IPS-11a (cell line): ENCODE measurements at regions not wholly inside any gene's neighbourhood (a gene's known extent, or its start where the extent isn't known, plus 50 kb on each side); places are given as distances from the start of the nearest gene placed in this dataset.

Experiments
- H3K4me3 ChIP-seq: one replicate; pipeline ENCODE4 v1.5.1; 2013; ENCODE audit warnings: low read depth, low read length, control low read depth

GRCh38 chr9:27866741-27867140, 293.5 kb upstream of the C9orf72 start:
- no peak overlapping the region for H3K4me3 ChIP-seq

- no peak overlapping the region for H3K4me3 ChIP-seq
Observed at GRCh38 chr9:27870404-27870803, 297.1 kb upstream of the C9orf72 start.

- no peak overlapping the region for H3K4me3 ChIP-seq
Observed at GRCh38 chr9:27880156-27880555, 306.9 kb upstream of the C9orf72 start.

- H3K4me3 ChIP-seq: no peak overlapping the region
Observed at GRCh38 chr9:27880635-27881034, 307.4 kb upstream of the C9orf72 start.

- no peak overlapping the region for H3K4me3 ChIP-seq
Observed at GRCh38 chr9:27888661-27889295, 315.5 kb upstream of the C9orf72 start.

- no peak overlapping the region for H3K4me3 ChIP-seq
Observed at GRCh38 chr9:27924502-27924901, 351.2 kb upstream of the C9orf72 start.

GRCh38 chr9:27925815-27926214, 352.5 kb upstream of the C9orf72 start:
- no peak overlapping the region for H3K4me3 ChIP-seq

- no peak overlapping the region for H3K4me3 ChIP-seq
Observed at GRCh38 chr9:27929841-27930240, 356.6 kb upstream of the C9orf72 start.

- no peak overlapping the region for H3K4me3 ChIP-seq
Observed at GRCh38 chr9:27933210-27934025, 360.1 kb upstream of the C9orf72 start.

- no peak overlapping the region for H3K4me3 ChIP-seq
Observed at GRCh38 chr9:27934471-27934870, 361.2 kb upstream of the C9orf72 start.

- H3K4me3 ChIP-seq: no peak overlapping the region
Observed at GRCh38 chr9:27939186-27939585, 365.9 kb upstream of the C9orf72 start.

- H3K4me3 ChIP-seq: no peak overlapping the region
Observed at GRCh38 chr9:27940535-27940934, 367.3 kb upstream of the C9orf72 start.

GRCh38 chr9:27943501-27943900, 370.2 kb upstream of the C9orf72 start:
- H3K4me3 ChIP-seq: no peak overlapping the region

- no peak overlapping the region for H3K4me3 ChIP-seq
Observed at GRCh38 chr9:27945386-27945785, 372.1 kb upstream of the C9orf72 start.

- no peak overlapping the region for H3K4me3 ChIP-seq
Observed at GRCh38 chr9:27950382-27950781, 377.1 kb upstream of the C9orf72 start.

- no peak overlapping the region for H3K4me3 ChIP-seq
Observed at GRCh38 chr9:27954858-27955257, 381.6 kb upstream of the C9orf72 start.

GRCh38 chr9:27963836-27964235, 390.6 kb upstream of the C9orf72 start:
- no peak overlapping the region for H3K4me3 ChIP-seq

- no peak overlapping the region for H3K4me3 ChIP-seq
Observed at GRCh38 chr9:27967210-27967609, 393.9 kb upstream of the C9orf72 start.

GRCh38 chr9:27977931-27978330, 404.6 kb upstream of the C9orf72 start:
- H3K4me3 ChIP-seq: no peak overlapping the region

- no peak overlapping the region for H3K4me3 ChIP-seq
Observed at GRCh38 chr9:27985714-27986113, 412.4 kb upstream of the C9orf72 start.

- no peak overlapping the region for H3K4me3 ChIP-seq
Observed at GRCh38 chr9:27990524-27990923, 417.2 kb upstream of the C9orf72 start.

GRCh38 chr9:27991221-27991620, 417.9 kb upstream of the C9orf72 start:
- no peak overlapping the region for H3K4me3 ChIP-seq
